ENCODE measurements at regions not wholly inside any gene's neighbourhood (a gene's known extent, or its start where the extent isn't known, plus 50 kb on each side); places are given as distances from the start of the nearest gene placed in this dataset.

DNA sequence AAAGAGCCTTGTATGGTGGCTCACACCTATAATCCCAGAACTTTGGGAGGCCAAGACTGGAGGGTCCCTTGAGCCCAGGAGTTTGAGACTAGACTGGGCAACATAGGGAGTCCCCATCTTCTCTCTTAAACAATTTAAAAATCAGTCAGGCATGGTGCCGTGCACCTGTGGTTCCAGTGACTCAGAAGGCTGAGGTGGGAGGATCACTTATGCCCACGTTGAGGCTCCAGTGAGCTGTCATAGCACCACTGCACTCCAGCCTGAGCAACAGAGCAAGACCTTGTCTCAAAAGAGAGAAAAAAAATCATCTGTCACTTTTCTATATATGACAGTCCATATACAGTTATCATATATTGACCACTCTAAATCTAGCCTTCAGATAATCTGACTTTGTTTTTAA is 658.3 kb downstream of the LTN1 start:
- Histone ChIP-seq H4K8ac (ENCODE audit: low read length) (no peak overlapping the region), H2BK12ac (ENCODE audit: low read length in 2 of 2) (peak overlapping the region in 1 of 2 experiments; percentile 52), H3K4me3 (ENCODE audit: insufficient read depth in 1 of 2, low read depth in 1 of 2, low read length in 2 of 2) (no peak overlapping the region), H2AFZ (ENCODE audit: low read depth, low read length) (no peak overlapping the region), H3K4ac (ENCODE audit: low read depth in 1 of 2, low read length in 2 of 2) (peak overlapping the region in 1 of 2 experiments; percentile 84), H3K18ac (ENCODE audit: low read depth in 1 of 2, low read length in 2 of 2) (peak overlapping the region in 1 of 2 experiments; percentile 12), H3K27ac (ENCODE audit: low read length, poor library complexity, severe bottlenecking) (no peak overlapping the region), H3K14ac (ENCODE audit: low read length in 2 of 2) (no peak overlapping the region), H3K4me1 (ENCODE audit: control insufficient read depth, insufficient read depth, low read depth, low read length) (peaks cover 3% of the 10 kb centered on the region), H3K9me3 (ENCODE audit: control insufficient read depth, low read length) (no peaks in the 10 kb centered on the region), H3K79me1 (replicated peaks; ENCODE audit: low read length, poor library complexity, severe bottlenecking) (no peaks in the 10 kb centered on the region), H3K9ac (ENCODE audit: low read length) (no peak overlapping the region), H2AK5ac (ENCODE audit: low read length, severe bottlenecking) (no peak overlapping the region), H3K36me3 (ENCODE audit: control insufficient read depth in 1 of 2, insufficient read depth in 2 of 2, low read depth in 1 of 2, low read length in 2 of 2) (no peaks in the 10 kb centered on the region), H3K23ac (ENCODE audit: low read length in 2 of 2) (no peak overlapping the region), H3K27me3 (ENCODE audit: control insufficient read depth in 1 of 2, insufficient read depth in 1 of 2, low read length in 2 of 2) (no peaks in the 10 kb centered on the region), H3K4me2 (ENCODE audit: low read length, poor library complexity, severe bottlenecking) (no peak overlapping the region), H2BK15ac (ENCODE audit: low read depth, poor library complexity, severe bottlenecking) (no peak overlapping the region), H2BK120ac (ENCODE audit: low read depth, low read length) (no peak overlapping the region), H2BK5ac (ENCODE audit: low read depth, low read length, poor library complexity, severe bottlenecking) (no peak overlapping the region), H4K91ac (ENCODE audit: low read length) (no peak overlapping the region)
- 55% methylated on average over 2 of the region's 2 CpGs for whole genome bisulfite sequencing
- no peak for DNase-seq

DNA sequence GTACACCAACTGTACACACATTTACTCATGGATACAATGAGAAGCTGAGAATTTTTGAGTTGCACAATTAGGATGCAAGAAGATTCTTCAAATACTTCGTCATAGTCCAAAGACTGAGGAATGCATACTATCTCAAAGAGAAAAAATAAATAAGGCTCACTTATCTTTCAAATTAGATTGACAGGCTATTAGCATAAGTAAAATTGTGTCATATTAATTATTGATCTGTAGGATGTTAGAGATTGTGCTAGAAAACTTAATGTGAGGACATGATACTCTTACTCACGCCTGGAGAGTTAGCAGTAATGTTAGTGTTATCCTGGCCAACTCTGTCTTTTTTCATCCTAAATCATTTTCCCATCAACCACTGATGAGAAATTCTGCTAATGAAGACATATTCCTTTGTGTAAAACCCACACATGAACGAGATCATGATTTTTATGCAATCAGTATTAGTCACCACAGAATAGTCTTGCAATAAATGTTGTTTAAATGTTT is 659.0 kb downstream of the LTN1 start:
- Histone ChIP-seq H3K18ac (ENCODE audit: low read depth in 1 of 2, low read length in 2 of 2) (no peak overlapping the region), H3K36me3 (ENCODE audit: control insufficient read depth in 1 of 2, insufficient read depth in 2 of 2, low read depth in 1 of 2, low read length in 2 of 2) (no peaks in the 10 kb centered on the region), H2BK12ac (ENCODE audit: low read length in 2 of 2) (no peak overlapping the region), H3K4ac (ENCODE audit: low read depth in 1 of 2, low read length in 2 of 2) (no peak overlapping the region), H3K79me1 (replicated peaks; ENCODE audit: low read length, poor library complexity, severe bottlenecking) (no peaks in the 10 kb centered on the region), H3K4me3 (ENCODE audit: insufficient read depth in 1 of 2, low read depth in 1 of 2, low read length in 2 of 2) (peak overlapping the region in 1 of 2 experiments; percentile 3), H4K91ac (ENCODE audit: low read length) (no peak overlapping the region), H2BK15ac (ENCODE audit: low read depth, poor library complexity, severe bottlenecking) (no peak overlapping the region), H3K27me3 (ENCODE audit: control insufficient read depth in 1 of 2, insufficient read depth in 1 of 2, low read length in 2 of 2) (no peaks in the 10 kb centered on the region), H3K27ac (ENCODE audit: low read length, poor library complexity, severe bottlenecking) (no peak overlapping the region), H4K8ac (ENCODE audit: low read length) (no peak overlapping the region), H3K14ac (ENCODE audit: low read length in 2 of 2) (no peak overlapping the region), H2AK5ac (ENCODE audit: low read length, severe bottlenecking) (no peak overlapping the region), H3K4me2 (ENCODE audit: low read length, poor library complexity, severe bottlenecking) (no peak overlapping the region), H3K9ac (ENCODE audit: low read length) (peak overlapping the region; percentile 10), H2BK5ac (ENCODE audit: low read depth, low read length, poor library complexity, severe bottlenecking) (no peak overlapping the region), H2AFZ (ENCODE audit: low read depth, low read length) (no peak overlapping the region), H2BK120ac (ENCODE audit: low read depth, low read length) (no peak overlapping the region), H3K23ac (ENCODE audit: low read length in 2 of 2) (no peak overlapping the region), H3K4me1 (ENCODE audit: control insufficient read depth, insufficient read depth, low read depth, low read length) (peaks cover 3% of the 10 kb centered on the region), H3K9me3 (ENCODE audit: control insufficient read depth, low read length) (no peaks in the 10 kb centered on the region)
- peak; percentile 64 for DNase-seq
- WGBS, result 80% methylated on average over 1 of the region's 3 CpGs

DNA sequence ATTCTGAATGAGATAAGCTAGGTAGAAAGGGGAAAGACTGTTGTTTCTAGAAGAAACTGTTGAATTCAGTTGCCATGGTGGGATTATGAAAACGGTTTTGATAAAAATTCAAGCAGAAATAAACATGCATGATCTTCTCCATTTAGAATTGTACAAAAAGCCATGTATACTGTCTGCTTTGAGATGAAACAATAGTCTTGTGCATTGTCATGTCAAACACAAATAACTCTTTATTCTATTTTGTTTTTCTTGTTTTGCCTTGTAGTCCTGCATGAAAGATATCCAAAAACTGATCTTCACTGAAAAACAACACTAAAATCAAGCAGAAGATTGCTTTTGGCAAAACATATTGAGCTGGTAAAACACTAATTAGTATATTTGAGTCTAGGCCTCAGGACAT is 659.9 kb downstream of the LTN1 start:
- H4K8ac ChIP-seq (ENCODE audit: low read length), result no peak overlapping the region
- no peak overlapping the region for H2BK12ac ChIP-seq (ENCODE audit: low read length in 2 of 2)
- no peak overlapping the region for H3K4me2 ChIP-seq (ENCODE audit: low read length, poor library complexity, severe bottlenecking)
- H3K23ac ChIP-seq (ENCODE audit: low read length in 2 of 2), result no peak overlapping the region
- no peak overlapping the region for H3K9ac ChIP-seq (ENCODE audit: low read length)
- H3K4me1 ChIP-seq (ENCODE audit: control insufficient read depth, insufficient read depth, low read depth, low read length), result peaks cover 3% of the 10 kb centered on the region
- no peak overlapping the region for H2AFZ ChIP-seq (ENCODE audit: low read depth, low read length)
- H2BK5ac ChIP-seq (ENCODE audit: low read depth, low read length, poor library complexity, severe bottlenecking), result no peak overlapping the region
- no peak overlapping the region for H3K14ac ChIP-seq (ENCODE audit: low read length in 2 of 2)
- WGBS, result no CpG with 5 or more reads among the region's 1 CpG
- no peaks in the 10 kb centered on the region for H3K27me3 ChIP-seq (ENCODE audit: control insufficient read depth in 1 of 2, insufficient read depth in 1 of 2, low read length in 2 of 2)
- no peak for DNase-seq
- no peak overlapping the region for H2BK15ac ChIP-seq (ENCODE audit: low read depth, poor library complexity, severe bottlenecking)
- H3K18ac ChIP-seq (ENCODE audit: low read depth in 1 of 2, low read length in 2 of 2), result no peak overlapping the region
- no peaks in the 10 kb centered on the region for H3K9me3 ChIP-seq (ENCODE audit: control insufficient read depth, low read length)
- H3K36me3 ChIP-seq (ENCODE audit: control insufficient read depth in 1 of 2, insufficient read depth in 2 of 2, low read depth in 1 of 2, low read length in 2 of 2), result no peaks in the 10 kb centered on the region
- H2BK120ac ChIP-seq (ENCODE audit: low read depth, low read length), result no peak overlapping the region
- H3K79me1 ChIP-seq (replicated peaks; ENCODE audit: low read length, poor library complexity, severe bottlenecking), result no peaks in the 10 kb centered on the region
- no peak overlapping the region for H3K4ac ChIP-seq (ENCODE audit: low read depth in 1 of 2, low read length in 2 of 2)
- H3K4me3 ChIP-seq (ENCODE audit: insufficient read depth in 1 of 2, low read depth in 1 of 2, low read length in 2 of 2), result no peak overlapping the region
- H3K27ac ChIP-seq (ENCODE audit: low read length, poor library complexity, severe bottlenecking), result no peak overlapping the region
- no peak overlapping the region for H2AK5ac ChIP-seq (ENCODE audit: low read length, severe bottlenecking)
- H4K91ac ChIP-seq (ENCODE audit: low read length), result no peak overlapping the region

DNA sequence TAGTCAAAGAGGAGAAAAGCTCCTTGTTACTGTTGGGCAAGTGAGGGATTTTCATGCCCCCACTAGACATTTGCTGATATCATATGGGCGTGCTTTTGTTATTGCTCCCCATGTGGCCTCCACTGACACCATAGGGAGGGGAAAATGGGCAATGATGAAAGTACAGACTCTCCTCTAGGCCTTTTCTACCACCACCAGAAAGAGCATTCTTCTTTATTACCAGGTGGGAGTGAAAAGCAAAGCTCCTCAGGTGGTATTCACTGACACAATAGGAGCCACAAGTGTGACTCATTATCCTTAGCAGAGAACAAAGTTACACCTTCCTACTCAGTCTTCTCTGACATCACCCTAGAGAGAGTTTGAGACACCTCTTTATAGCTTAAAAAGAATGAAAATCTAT is 667.1 kb downstream of the LTN1 start:
- Histone ChIP-seq H3K4ac (ENCODE audit: low read depth in 1 of 2, low read length in 2 of 2) (no peak overlapping the region), H2AFZ (ENCODE audit: low read depth, low read length) (no peak overlapping the region), H3K4me2 (ENCODE audit: low read length, poor library complexity, severe bottlenecking) (no peak overlapping the region), H3K4me3 (ENCODE audit: insufficient read depth in 1 of 2, low read depth in 1 of 2, low read length in 2 of 2) (no peak overlapping the region), H3K79me1 (replicated peaks; ENCODE audit: low read length, poor library complexity, severe bottlenecking) (no peaks in the 10 kb centered on the region), H4K8ac (ENCODE audit: low read length) (no peak overlapping the region), H2AK5ac (ENCODE audit: low read length, severe bottlenecking) (no peak overlapping the region), H3K14ac (ENCODE audit: low read length in 2 of 2) (no peak overlapping the region), H3K9ac (ENCODE audit: low read length) (no peak overlapping the region), H3K4me1 (ENCODE audit: control insufficient read depth, insufficient read depth, low read depth, low read length) (no peaks in the 10 kb centered on the region), H3K36me3 (ENCODE audit: control insufficient read depth in 1 of 2, insufficient read depth in 2 of 2, low read depth in 1 of 2, low read length in 2 of 2) (no peaks in the 10 kb centered on the region), H2BK5ac (ENCODE audit: low read depth, low read length, poor library complexity, severe bottlenecking) (no peak overlapping the region), H3K27me3 (ENCODE audit: control insufficient read depth in 1 of 2, insufficient read depth in 1 of 2, low read length in 2 of 2) (no peaks in the 10 kb centered on the region), H4K91ac (ENCODE audit: low read length) (no peak overlapping the region), H3K18ac (ENCODE audit: low read depth in 1 of 2, low read length in 2 of 2) (no peak overlapping the region), H2BK15ac (ENCODE audit: low read depth, poor library complexity, severe bottlenecking) (no peak overlapping the region), H3K27ac (ENCODE audit: low read length, poor library complexity, severe bottlenecking) (no peak overlapping the region), H2BK120ac (ENCODE audit: low read depth, low read length) (no peak overlapping the region), H3K9me3 (ENCODE audit: control insufficient read depth, low read length) (peaks cover 3% of the 10 kb centered on the region), H2BK12ac (ENCODE audit: low read length in 2 of 2) (no peak overlapping the region), H3K23ac (ENCODE audit: low read length in 2 of 2) (no peak overlapping the region)
- 63% methylated on average over 1 of the region's 1 CpG for WGBS
- DNase-seq, result no peak
